K562 (cell line): ENCODE measurements at regions not wholly inside any gene's neighbourhood (a gene's known extent, or its start where the extent isn't known, plus 50 kb on each side); places are given as distances from the start of the nearest gene placed in this dataset.

Source experiments
- CREB5 ChIP-seq: fragments of 250-450 bp; sonication (Bioruptor Pico); IDR thresholded peaks from 2 replicates; pipeline ENCODE4 v1.5.0; 2020; ENCODE audit warnings: mild to moderate bottlenecking
- MAX ChIP-seq: sonication (generic); formaldehyde crosslinking; IDR thresholded peaks from 2 replicates; pipeline ENCODE4 v1.9.0; 2022; ENCODE audit warnings: mild to moderate bottlenecking, missing genetic modification reagents
- NCOR1 ChIP-seq: fragments of 450-650 bp; IDR thresholded peaks from 2 replicates; pipeline ENCODE4 v1.6.1; 2016; ENCODE audit warnings: mild to moderate bottlenecking, moderate library complexity
- NFRKB ChIP-seq: fragments of 450-650 bp; IDR thresholded peaks from 2 replicates; pipeline ENCODE4 v1.6.1; 2016; ENCODE audit warnings: low read depth
- POLR2A ChIP-seq: fragments of 450-650 bp; conservative IDR thresholded peaks from 2 replicates; pipeline ENCODE4 v1.6.1; 2016
- U2AF1 ChIP-seq: fragments of 200-400 bp; formaldehyde crosslinking; optimal IDR thresholded peaks from 2 replicates; pipeline ENCODE3; 2017; ENCODE audit warnings: mild to moderate bottlenecking, low read depth, low read length, moderate library complexity
- ZEB2 ChIP-seq: fragments of 450-650 bp; IDR thresholded peaks from 2 replicates; pipeline ENCODE4 v1.6.1; 2016
- ZFP36 ChIP-seq: fragments of 150-350 bp; IDR thresholded peaks from 2 replicates; pipeline ENCODE4 v1.6.1; 2018; ENCODE audit warnings: low read length, low read depth; ENCODE audit not compliant: partially characterized antibody
- ZNF174 ChIP-seq: fragments of 250-450 bp; sonication (Bioruptor Pico); IDR thresholded peaks from 2 replicates; pipeline ENCODE4 v1.4.0; 2020; ENCODE audit warnings: mild to moderate bottlenecking

GRCh38 chr4:71857713-71858451 is 74.0 kb upstream of the GC start:
- TF ChIP-seq ZFP36 (no peak), CREB5 (CRISPR knock-in tag) (no peak), ZEB2 (peak; percentile 96), NFRKB (0 out of 2 replicates have a peak, but pooled peaks have one; percentile 6), POLR2A (peak; percentile 45; the same call in 1 of the 2 replicates), MAX (no peak), NCOR1 (peak; percentile 98), ZNF174 (CRISPR knock-in tag) (no peak), U2AF1 (no peak)
